ENCODE measurements at regions not wholly inside any gene's neighbourhood (a gene's known extent, or its start where the extent isn't known, plus 50 kb on each side); places are given as distances from the start of the nearest gene placed in this dataset.

DNA sequence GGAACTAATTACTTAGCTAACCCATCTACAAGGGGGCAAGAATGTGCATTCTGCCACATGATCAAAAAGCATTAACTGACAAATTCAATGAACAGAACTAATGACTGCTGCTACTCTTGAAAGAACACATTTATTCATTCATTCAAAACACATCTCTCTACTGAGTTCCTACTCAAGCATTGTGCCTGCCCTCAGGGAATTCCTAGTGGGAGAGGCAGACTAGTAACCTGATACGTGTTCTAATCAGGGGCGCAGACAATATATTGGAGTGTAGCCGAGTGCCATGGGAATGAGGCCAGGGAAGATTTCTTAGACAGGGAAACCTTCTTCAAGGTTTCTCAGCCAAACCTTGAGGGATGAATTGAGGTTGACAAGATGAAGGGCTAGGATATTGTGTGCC lies 56.7 kb upstream of the PAPPA start:
- no peak for TF ChIP-seq BHLHE40 (IDR thresholded peaks at IDR 0.05; ENCODE audit: borderline replicate concordance)
- TF ChIP-seq FOXA1 (IDR thresholded peaks at IDR 0.05), result no peak
- TF ChIP-seq, protein P1, sequence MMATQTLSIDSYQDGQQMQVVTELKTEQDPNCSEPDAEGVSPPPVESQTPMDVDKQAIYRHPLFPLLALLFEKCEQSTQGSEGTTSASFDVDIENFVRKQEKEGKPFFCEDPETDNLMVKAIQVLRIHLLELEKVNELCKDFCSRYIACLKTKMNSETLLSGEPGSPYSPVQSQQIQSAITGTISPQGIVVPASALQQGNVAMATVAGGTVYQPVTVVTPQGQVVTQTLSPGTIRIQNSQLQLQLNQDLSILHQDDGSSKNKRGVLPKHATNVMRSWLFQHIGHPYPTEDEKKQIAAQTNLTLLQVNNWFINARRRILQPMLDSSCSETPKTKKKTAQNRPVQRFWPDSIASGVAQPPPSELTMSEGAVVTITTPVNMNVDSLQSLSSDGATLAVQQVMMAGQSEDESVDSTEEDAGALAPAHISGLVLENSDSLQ (IDR thresholded peaks at IDR 0.05), result no peak
- TF ChIP-seq ZNF384 (IDR thresholded peaks at IDR 0.05), result no peak
- TF ChIP-seq ELF4 (IDR thresholded peaks at IDR 0.05), result no peak
- no peak for TF ChIP-seq SP1 (IDR thresholded peaks at IDR 0.05)

Data from HEK293T (cell line).